ENCODE measurements at regions not wholly inside any gene's neighbourhood (a gene's known extent, or its start where the extent isn't known, plus 50 kb on each side); places are given as distances from the start of the nearest gene placed in this dataset.

GRCh38 chr10:130795819-130796218, 515.7 kb downstream of the TCERG1L start:
- Mint-ChIP-seq H3K36me3 (ENCODE audit: low read depth) (no peaks in the 10 kb centered on the region), H3K27me3 (ENCODE audit: low read depth) (peaks cover 6% of the 10 kb centered on the region), H3K27ac (ENCODE audit: unreplicated experiment) (no peak overlapping the region), H3K4me1 (no peaks in the 10 kb centered on the region), H3K4me3 (no peak overlapping the region), H3K9me3 (peaks cover 4% of the 10 kb centered on the region)
- DNase-seq (ENCODE audit: low read depth, low spot score) = no peak
- TF ChIP-seq, protein P1, sequence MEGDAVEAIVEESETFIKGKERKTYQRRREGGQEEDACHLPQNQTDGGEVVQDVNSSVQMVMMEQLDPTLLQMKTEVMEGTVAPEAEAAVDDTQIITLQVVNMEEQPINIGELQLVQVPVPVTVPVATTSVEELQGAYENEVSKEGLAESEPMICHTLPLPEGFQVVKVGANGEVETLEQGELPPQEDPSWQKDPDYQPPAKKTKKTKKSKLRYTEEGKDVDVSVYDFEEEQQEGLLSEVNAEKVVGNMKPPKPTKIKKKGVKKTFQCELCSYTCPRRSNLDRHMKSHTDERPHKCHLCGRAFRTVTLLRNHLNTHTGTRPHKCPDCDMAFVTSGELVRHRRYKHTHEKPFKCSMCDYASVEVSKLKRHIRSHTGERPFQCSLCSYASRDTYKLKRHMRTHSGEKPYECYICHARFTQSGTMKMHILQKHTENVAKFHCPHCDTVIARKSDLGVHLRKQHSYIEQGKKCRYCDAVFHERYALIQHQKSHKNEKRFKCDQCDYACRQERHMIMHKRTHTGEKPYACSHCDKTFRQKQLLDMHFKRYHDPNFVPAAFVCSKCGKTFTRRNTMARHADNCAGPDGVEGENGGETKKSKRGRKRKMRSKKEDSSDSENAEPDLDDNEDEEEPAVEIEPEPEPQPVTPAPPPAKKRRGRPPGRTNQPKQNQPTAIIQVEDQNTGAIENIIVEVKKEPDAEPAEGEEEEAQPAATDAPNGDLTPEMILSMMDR (conservative IDR thresholded peaks at IDR 0.05) = no peak

- Mint-ChIP-seq H3K27ac (ENCODE audit: unreplicated experiment) (no peak overlapping the region), H3K36me3 (ENCODE audit: low read depth) (no peaks in the 10 kb centered on the region), H3K27me3 (ENCODE audit: low read depth) (peaks cover 3% of the 10 kb centered on the region), H3K4me3 (no peak overlapping the region), H3K4me1 (no peaks in the 10 kb centered on the region), H3K9me3 (peaks cover 2% of the 10 kb centered on the region)
- TF ChIP-seq, protein P1 (conservative IDR thresholded peaks at IDR 0.05) = no peak
- DNase-seq (ENCODE audit: low read depth, low spot score) = no peak
These were observed 512.0 kb downstream of the TCERG1L start for GRCh38 chr10:130799532-130799931.

GRCh38 chr10:130800281-130800680, 511.2 kb downstream of the TCERG1L start:
- no peak for DNase-seq (ENCODE audit: low read depth, low spot score)
- Mint-ChIP-seq H3K36me3 (ENCODE audit: low read depth) (no peaks in the 10 kb centered on the region), H3K9me3 (peaks cover 2% of the 10 kb centered on the region), H3K27ac (ENCODE audit: unreplicated experiment) (no peak overlapping the region), H3K27me3 (ENCODE audit: low read depth) (peaks cover 3% of the 10 kb centered on the region), H3K4me1 (no peaks in the 10 kb centered on the region), H3K4me3 (no peak overlapping the region)
- TF ChIP-seq, protein P1 (conservative IDR thresholded peaks at IDR 0.05) = no peak

DNA sequence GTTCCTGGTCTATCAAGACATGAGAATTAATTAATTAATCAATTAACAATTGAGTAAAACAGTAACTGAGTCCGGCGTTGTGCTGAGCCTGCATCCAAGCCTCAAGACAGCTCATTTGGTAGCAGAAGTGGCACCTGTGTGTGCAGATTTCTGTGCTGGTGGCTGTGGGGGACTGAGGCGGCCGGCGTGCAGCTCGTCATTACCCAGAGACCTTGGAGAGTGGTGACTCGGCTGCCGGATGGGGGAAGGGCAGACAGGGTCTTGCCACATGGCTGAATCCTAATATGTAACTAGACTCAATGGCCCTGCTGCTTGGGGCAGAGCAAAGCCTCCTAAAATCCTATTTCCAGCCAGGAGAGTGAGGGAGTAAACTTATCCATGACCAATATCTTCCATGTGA, 510.2 kb downstream of the TCERG1L start:
- peaks cover under 1% of the 10 kb centered on the region for H3K27me3 Mint-ChIP-seq (ENCODE audit: low read depth)
- H3K4me3 Mint-ChIP-seq = no peak overlapping the region
- TF ChIP-seq, protein P1 (conservative IDR thresholded peaks at IDR 0.05) = no peak
- no peak overlapping the region for H3K27ac Mint-ChIP-seq (ENCODE audit: unreplicated experiment)
- no peaks in the 10 kb centered on the region for H3K4me1 Mint-ChIP-seq
- DNase-seq (ENCODE audit: low read depth, low spot score) = no peak
- no peaks in the 10 kb centered on the region for H3K36me3 Mint-ChIP-seq (ENCODE audit: low read depth)
- peaks cover 2% of the 10 kb centered on the region for H3K9me3 Mint-ChIP-seq

DNA sequence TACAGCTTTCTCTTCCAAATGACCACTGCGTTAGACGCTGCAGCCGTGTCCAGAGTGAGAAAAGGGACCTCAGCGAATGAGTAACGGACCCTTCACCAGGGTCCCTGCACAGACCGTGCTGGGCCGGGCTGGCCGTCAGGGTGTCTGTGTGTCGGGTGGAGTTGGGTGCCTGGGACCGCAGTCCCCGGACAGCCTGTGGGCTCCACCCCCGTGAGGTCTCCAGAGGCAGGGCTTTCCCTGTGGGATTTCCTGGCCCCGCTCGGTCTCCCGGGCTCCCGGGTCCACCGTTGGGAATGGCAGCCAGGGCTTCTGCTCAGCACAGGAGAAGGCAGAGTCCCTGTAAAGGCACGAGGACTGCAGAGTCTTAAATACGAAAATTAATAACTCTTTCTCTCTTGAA, 509.7 kb downstream of the TCERG1L start:
- no peak overlapping the region for H3K27ac Mint-ChIP-seq (ENCODE audit: unreplicated experiment)
- no peaks in the 10 kb centered on the region for H3K4me1 Mint-ChIP-seq
- no peak for DNase-seq (ENCODE audit: low read depth, low spot score)
- H3K27me3 Mint-ChIP-seq (ENCODE audit: low read depth) = no peaks in the 10 kb centered on the region
- no peaks in the 10 kb centered on the region for H3K36me3 Mint-ChIP-seq (ENCODE audit: low read depth)
- no peak overlapping the region for H3K4me3 Mint-ChIP-seq
- peaks cover 2% of the 10 kb centered on the region for H3K9me3 Mint-ChIP-seq
- TF ChIP-seq, protein P1 (conservative IDR thresholded peaks at IDR 0.05) = no peak

DNA sequence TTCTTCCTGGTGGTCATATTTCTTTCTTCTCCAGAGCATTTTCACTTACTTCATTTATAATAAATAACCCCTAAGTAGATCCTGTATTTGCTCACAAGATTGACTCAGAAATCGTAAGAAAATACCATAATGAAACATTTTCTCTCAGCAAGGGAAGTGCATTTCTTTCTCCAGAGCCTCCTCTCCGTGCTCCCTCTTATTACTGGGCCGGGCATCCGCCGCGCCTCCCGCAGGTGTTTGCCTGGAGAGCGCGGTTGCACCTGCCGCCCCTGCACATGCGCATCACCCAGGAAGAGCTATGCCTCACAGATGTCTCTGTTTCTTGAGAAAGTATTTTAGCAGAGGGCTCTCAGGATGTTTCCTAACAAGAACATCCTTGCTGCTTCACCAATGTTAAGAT, 509.2 kb downstream of the TCERG1L start:
- H3K9me3 Mint-ChIP-seq = peaks cover 2% of the 10 kb centered on the region
- no peak for DNase-seq (ENCODE audit: low read depth, low spot score)
- H3K27me3 Mint-ChIP-seq (ENCODE audit: low read depth) = no peaks in the 10 kb centered on the region
- H3K4me3 Mint-ChIP-seq = no peak overlapping the region
- no peaks in the 10 kb centered on the region for H3K4me1 Mint-ChIP-seq
- TF ChIP-seq, protein P1 (conservative IDR thresholded peaks at IDR 0.05) = no peak
- no peak overlapping the region for H3K27ac Mint-ChIP-seq (ENCODE audit: unreplicated experiment)
- H3K36me3 Mint-ChIP-seq (ENCODE audit: low read depth) = no peaks in the 10 kb centered on the region

All from neural crest cell (in vitro differentiated cells).